WERI-Rb-1 (cell line): ENCODE measurements at regions not wholly inside any gene's neighbourhood (a gene's known extent, or its start where the extent isn't known, plus 50 kb on each side); places are given as distances from the start of the nearest gene placed in this dataset.

Experiments used
- DNase-seq: peaks from one replicate; pipeline ENCODE4 v3.0.0-alpha.2; 2020
- H3K27ac ChIP-seq: fragments of 250-450 bp; sonication (Bioruptor Pico); 2 replicates; pipeline ENCODE4 v1.5.1; 2020; ENCODE audit warnings: mild to moderate bottlenecking, moderate library complexity
- H3K27me3 ChIP-seq: fragments of 250-450 bp; sonication (Bioruptor Pico); 2 replicates; pipeline ENCODE4 v1.5.1; 2021; ENCODE audit warnings: mild to moderate bottlenecking, low read depth, moderate library complexity; ENCODE audit not compliant: insufficient read depth, severe bottlenecking
- H3K36me3 ChIP-seq: fragments of 250-450 bp; sonication (Bioruptor Pico); 2 replicates; pipeline ENCODE4 v1.5.1; 2020; ENCODE audit warnings: mild to moderate bottlenecking, moderate library complexity
- H3K4me3 ChIP-seq: 2 replicates; pipeline ENCODE4 v1.5.1; 2011; ENCODE audit warnings: low read depth, mild to moderate bottlenecking, control low read depth, low read length
- H3K9me3 ChIP-seq: fragments of 250-450 bp; sonication (Bioruptor Pico); 2 replicates; pipeline ENCODE4 v1.5.1; 2021; ENCODE audit warnings: mild to moderate bottlenecking, moderate library complexity; ENCODE audit not compliant: severe bottlenecking
- TF ChIP-seq, protein P1 (sequence below): IDR thresholded peaks from 2 replicates; pipeline ENCODE4 v1.5.1; 2011; ENCODE audit warnings: low read depth, mild to moderate bottlenecking, control low read depth, inconsistent platforms, low read length

- TF ChIP-seq, protein P1, sequence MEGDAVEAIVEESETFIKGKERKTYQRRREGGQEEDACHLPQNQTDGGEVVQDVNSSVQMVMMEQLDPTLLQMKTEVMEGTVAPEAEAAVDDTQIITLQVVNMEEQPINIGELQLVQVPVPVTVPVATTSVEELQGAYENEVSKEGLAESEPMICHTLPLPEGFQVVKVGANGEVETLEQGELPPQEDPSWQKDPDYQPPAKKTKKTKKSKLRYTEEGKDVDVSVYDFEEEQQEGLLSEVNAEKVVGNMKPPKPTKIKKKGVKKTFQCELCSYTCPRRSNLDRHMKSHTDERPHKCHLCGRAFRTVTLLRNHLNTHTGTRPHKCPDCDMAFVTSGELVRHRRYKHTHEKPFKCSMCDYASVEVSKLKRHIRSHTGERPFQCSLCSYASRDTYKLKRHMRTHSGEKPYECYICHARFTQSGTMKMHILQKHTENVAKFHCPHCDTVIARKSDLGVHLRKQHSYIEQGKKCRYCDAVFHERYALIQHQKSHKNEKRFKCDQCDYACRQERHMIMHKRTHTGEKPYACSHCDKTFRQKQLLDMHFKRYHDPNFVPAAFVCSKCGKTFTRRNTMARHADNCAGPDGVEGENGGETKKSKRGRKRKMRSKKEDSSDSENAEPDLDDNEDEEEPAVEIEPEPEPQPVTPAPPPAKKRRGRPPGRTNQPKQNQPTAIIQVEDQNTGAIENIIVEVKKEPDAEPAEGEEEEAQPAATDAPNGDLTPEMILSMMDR, result no peak
- Histone ChIP-seq H3K36me3 (no peaks in the 10 kb centered on the region), H3K9me3 (no peaks in the 10 kb centered on the region), H3K27ac (no peak overlapping the region), H3K4me3 (no peak overlapping the region), H3K27me3 (no peaks in the 10 kb centered on the region)
- DNase-seq, result no peak
Observed at GRCh38 chr10:78140066-78140630, 106.5 kb downstream of the RPS24 start.

DNA sequence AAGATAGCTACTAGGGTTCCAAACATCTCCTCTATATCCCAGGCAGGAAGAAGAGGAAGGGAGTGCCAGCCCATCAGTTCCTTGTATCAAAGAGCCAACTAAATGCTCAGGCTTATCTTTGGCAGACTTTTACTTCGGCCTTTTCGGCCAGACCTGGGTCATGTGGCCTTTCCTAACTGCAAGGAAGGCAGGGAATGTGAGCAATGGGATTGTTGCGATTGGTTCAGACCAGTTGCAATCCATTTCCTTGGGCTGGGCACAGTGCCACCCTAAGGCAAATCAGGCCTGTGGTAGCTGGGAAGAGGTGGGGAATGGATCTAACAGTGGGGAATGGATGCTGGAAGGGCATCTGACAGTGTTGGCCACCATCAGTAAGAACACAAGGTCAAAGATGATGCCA is 109.9 kb downstream of the RPS24 start:
- no peaks in the 10 kb centered on the region for H3K36me3 ChIP-seq
- no peak overlapping the region for H3K4me3 ChIP-seq
- TF ChIP-seq, protein P1, result no peak
- no peak overlapping the region for H3K27ac ChIP-seq
- DNase-seq, result no peak
- no peaks in the 10 kb centered on the region for H3K27me3 ChIP-seq
- peaks cover 3% of the 10 kb centered on the region for H3K9me3 ChIP-seq

GRCh38 chr10:78146200-78146599 is 112.5 kb downstream of the RPS24 start:
- H3K27me3 ChIP-seq, result no peaks in the 10 kb centered on the region

DNA sequence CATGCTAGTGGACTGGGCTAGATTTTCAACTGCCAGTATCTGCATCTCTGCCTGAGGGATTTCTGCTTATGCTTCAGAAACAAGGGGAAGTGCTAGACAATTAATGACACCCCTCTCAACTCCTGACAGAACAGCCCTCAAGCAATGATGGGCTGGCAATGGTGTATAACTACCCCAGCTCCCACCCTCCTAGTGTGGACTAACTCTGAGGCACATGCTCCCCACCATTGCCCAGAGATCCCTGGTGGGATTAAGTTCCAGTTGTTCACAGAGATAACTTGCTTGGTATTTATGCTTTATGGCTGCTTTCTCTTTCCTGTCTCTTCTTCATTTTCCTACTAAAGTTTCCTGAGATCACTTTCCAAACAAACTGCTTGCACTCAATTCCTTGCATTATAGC is 113.5 kb downstream of the RPS24 start:
- Histone ChIP-seq H3K27ac (no peak overlapping the region), H3K36me3 (no peaks in the 10 kb centered on the region), H3K4me3 (no peak overlapping the region), H3K27me3 (no peaks in the 10 kb centered on the region), H3K9me3 (peaks cover 3% of the 10 kb centered on the region)
- DNase-seq, result no peak
- TF ChIP-seq, protein P1, result no peak

More at GRCh38 chr10:78146200-78146599, 112.5 kb downstream of the RPS24 start:
- no peaks in the 10 kb centered on the region for H3K36me3 ChIP-seq
- peaks cover 3% of the 10 kb centered on the region for H3K9me3 ChIP-seq
- TF ChIP-seq, protein P1, result no peak
- no peak overlapping the region for H3K27ac ChIP-seq
- no peak for DNase-seq
- H3K4me3 ChIP-seq, result no peak overlapping the region

DNA sequence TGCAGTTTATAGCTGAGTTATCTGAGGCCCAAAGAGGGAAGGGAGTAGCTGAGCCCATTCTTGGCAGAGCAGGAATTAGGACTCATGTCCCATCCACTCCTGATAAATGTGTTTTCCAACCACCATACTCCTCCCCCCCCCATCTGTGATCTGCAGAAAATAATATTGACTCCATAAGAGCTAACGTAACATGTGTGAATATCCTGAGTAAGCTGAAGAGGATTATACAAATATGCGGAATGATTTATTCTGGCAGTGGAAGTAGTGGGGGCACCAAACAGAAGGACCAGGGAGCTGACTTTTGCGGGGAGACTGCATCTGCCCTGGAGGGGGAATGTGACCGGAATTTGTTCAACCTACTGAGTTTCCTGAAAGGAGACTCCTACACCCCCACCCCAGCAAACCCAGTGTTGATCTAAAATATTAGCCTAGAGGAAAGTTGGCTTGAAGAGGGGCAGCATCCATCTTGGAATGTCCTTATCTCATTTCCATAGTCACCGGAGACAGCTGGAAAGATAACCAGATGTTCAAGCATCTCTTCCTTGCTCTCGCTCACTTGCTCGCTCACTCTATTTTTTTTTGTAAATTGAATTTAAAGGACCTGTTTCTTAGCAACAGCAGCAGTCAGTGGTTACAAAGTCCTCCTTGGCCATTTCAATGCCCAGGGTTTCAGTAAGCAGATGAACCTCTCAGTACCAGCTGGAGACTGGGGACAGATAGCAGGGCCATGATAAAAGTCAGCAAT is 114.7 kb downstream of the RPS24 start:
- Histone ChIP-seq H3K4me3 (no peak overlapping the region), H3K27ac (no peak overlapping the region), H3K9me3 (peaks cover 3% of the 10 kb centered on the region), H3K36me3 (no peaks in the 10 kb centered on the region), H3K27me3 (no peaks in the 10 kb centered on the region)
- DNase-seq, result no peak
- TF ChIP-seq, protein P1, result no peak
